GM21381 (cell line): ENCODE measurements at regions not wholly inside any gene's neighbourhood (a gene's known extent, or its start where the extent isn't known, plus 50 kb on each side); places are given as distances from the start of the nearest gene placed in this dataset.
"Not testable (repeated sequence)": the region's sequence is repeated elsewhere in the genome, so short reads cannot be mapped to it uniquely, and the experiment has no call there.

Source experiments
- ATAC-seq: cut with Tn5 transposase; IDR thresholded peaks from one replicate; pipeline ENCODE4 v1.9.1; 2021; ENCODE audit warnings: mild to moderate bottlenecking, moderate library complexity; ENCODE audit not compliant: unreplicated experiment

GRCh38 chr3:106908181-106908938 lies 468.9 kb upstream of the CCDC54 start:
- ATAC-seq: no peak

GRCh38 chr3:106913111-106913698 lies 464.0 kb upstream of the CCDC54 start:
- ATAC-seq: no peak

GRCh38 chr3:106913966-106914365 lies 463.3 kb upstream of the CCDC54 start:
- ATAC-seq: no peak

DNA sequence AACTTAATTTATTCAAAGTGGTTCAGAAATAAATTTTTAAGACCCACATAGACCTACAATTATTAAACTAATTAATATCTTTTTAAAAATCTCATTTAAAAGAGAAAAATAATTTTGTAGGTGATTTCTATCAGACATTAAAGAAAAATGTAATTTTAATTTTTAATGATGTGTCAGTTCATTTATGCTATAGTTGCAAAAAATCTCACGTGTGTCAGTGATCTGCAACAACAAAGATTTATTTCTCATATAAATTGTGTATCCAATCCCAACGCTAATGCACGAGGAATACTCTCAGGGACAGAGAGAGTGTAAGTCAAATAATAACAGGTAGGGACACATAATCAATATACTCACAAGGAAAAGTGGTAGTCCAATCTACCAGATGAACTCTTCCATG lies 456.6 kb upstream of the CCDC54 start:
- no peak for ATAC-seq

- no peak for ATAC-seq
These were observed 448.2 kb upstream of the CCDC54 start for GRCh38 chr3:106929081-106929480.

- no peak for ATAC-seq
These were observed 447.2 kb upstream of the CCDC54 start for GRCh38 chr3:106930086-106930485.

GRCh38 chr3:106931904-106932303 lies 445.3 kb upstream of the CCDC54 start:
- no peak for ATAC-seq

DNA sequence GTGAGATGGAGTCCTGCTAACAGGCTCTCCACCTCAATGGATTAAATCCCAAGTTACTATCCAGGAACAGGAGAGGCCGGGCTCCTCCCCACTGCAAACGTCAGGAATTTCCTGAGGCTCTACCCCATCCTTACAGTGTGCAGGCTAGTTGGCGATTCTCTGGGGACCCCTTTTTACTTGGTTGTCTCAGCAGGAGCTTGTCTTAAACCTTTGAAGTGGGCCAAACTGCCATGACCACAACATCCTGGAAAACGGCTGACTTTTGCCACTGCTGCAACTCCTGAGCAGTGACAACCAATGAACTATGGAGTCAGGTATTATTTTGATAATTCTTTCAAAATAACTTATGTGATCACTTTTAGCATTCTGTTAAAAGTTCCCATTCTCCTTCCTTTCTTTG lies 440.9 kb upstream of the CCDC54 start:
- ATAC-seq: no peak

DNA sequence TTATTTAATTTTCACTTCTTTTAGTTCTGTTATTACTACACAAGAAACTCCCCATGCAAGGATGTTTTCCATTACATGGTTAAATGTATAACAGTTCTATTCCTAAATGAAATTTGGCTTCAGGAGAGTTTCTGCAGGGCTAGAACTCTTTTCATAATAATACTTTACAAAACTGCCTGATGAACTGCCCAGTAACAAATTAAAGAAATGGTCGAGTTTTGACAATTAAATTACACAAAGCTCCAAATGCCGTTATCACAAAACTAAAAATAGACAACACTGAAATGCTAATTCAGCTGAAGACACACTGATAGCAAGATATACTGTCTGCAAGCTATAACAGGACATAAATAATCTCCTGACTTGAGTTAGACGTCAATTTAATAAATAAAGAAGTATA lies 435.2 kb upstream of the CCDC54 start:
- ATAC-seq: no peak

DNA sequence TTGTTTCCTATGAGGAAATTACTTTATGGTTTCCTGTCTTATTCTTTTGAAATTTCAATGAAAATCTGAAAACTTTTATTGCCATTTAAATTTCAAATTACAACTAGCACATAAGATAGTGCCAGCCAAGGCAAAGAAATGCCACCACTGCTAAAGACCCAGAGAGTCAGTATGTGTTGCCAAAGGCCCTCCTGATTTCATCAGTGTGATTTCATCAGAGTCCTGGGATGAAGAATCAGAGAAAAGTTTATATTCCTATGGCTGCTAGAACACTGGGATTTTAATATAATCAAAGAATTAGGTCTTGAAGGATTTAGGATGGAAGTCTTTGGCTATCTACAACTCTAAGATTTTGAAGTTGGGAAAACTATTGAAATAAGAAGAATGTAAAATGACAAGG lies 434.2 kb upstream of the CCDC54 start:
- no peak for ATAC-seq

GRCh38 chr3:106945435-106945834 lies 431.8 kb upstream of the CCDC54 start:
- ATAC-seq: no peak

- no peak for ATAC-seq
These were observed 430.4 kb upstream of the CCDC54 start for GRCh38 chr3:106946866-106947265.

DNA sequence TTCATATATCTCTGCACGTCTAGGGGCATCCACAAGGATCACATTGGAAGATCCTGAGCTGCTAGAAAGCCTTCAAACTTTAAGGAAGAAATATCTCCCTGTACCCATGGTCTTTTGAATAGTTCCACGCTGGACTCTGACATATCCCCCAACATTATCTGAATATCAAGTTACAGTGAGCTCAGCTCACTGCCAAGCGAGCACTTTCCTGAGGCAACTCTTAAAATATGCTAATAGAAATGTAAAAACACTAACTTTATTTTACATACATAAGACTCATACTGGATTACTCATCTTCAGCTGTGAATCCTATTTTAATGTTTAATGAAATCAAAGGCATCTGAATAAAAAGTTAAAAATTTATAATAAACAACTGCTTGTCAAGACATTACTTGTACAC lies 420.2 kb upstream of the CCDC54 start:
- ATAC-seq: no peak

DNA sequence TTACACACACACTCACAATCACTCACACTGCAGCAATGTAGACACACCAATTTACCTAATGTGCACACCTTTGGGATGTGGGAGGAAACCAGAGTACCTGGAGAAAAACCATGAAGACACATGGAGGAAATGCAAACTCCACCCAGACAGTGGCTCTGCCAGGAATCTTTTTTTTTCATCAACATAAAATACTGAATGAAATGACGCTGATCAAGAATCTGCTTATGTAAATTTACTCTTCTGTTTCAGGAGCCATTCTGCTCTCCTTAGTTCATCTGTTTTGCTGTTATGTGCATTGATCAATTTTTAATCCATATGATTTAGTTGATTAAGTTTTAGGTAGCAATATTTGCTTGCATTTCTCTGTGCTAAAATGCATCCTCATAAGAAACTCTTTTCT lies 414.2 kb upstream of the CCDC54 start:
- no peak for ATAC-seq

- no peak for ATAC-seq
These were observed 413.8 kb upstream of the CCDC54 start for GRCh38 chr3:106963442-106963841.

GRCh38 chr3:106965307-106965706 lies 411.9 kb upstream of the CCDC54 start:
- ATAC-seq: no peak

GRCh38 chr3:106969596-106969995 lies 407.6 kb upstream of the CCDC54 start:
- no peak for ATAC-seq

DNA sequence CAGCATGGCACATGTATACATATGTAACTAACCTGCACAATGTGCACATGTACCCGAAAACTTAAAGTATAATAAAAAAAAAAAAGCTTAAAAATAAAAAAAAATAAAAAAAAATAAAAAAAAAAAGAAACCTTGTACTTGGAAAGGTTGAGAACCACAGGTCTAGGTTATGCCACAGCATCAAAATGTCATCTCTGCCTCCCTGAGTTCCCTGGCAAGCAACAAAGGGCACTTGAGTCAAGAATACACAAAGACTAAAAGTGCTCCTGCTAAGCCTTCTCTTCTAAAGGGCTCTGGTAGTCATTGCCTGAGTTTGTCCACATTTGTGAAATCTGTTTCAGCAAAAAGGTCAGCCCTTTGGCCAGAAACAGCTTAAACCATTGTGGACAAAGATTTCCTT lies 395.8 kb upstream of the CCDC54 start:
- no peak for ATAC-seq

DNA sequence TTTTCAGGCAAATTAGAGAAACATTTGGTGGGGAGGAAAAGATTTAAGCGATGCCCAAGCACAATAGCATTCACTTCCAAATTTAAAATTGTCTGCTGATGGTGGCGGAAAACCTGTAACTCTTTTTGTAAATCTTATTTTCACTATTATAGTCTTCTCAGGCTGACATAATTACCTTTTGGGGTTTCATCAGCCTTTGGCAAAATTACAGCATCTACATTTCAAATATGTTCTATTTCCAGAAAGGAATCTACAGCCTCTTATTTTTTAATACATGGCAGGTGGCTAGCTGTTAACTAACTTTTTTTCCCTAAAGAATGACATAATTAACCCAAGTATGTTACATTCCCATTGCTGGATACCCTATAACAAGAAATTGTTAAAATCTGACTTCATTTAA lies 391.5 kb upstream of the CCDC54 start:
- ATAC-seq: no peak

DNA sequence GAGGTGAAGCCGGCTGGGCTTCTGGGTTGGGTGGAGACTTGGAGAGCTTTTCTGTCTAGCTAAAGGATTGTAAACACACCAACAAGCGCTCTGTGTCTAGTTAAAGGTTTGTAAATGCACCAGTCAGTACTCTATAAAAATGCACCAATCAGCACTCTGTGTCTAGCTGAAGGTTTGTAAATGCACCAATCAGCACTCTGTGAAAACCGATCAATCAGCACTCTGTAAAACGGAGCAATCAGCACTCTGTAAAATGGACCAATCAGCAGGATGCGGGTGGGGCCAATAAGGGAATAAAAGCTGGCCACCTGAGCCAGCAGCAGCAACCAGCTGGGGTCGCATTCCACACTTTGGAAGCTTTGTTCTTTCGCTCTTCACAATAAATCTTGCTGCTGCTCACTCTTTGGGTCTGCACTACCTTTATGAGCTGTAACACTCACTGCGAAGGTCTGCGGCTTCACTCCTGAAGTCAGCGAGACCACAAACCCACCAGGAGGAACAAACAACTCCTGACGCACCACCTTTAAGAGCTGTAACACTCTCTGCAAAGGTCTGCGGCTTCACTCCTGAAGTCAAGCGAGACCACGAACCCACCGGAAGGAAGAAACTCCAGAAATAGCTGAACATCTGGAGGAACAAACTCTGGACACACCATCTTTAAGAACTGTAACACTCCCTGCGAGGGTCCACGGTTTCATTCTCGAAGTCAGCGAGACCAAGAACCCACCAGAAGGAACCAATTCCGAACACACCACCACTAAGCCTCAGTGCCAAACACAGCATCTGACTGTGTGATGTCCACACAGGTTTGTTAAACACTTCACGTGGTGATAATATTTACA lies 378.2 kb upstream of the CCDC54 start:
- not testable (repeated sequence) for ATAC-seq

DNA sequence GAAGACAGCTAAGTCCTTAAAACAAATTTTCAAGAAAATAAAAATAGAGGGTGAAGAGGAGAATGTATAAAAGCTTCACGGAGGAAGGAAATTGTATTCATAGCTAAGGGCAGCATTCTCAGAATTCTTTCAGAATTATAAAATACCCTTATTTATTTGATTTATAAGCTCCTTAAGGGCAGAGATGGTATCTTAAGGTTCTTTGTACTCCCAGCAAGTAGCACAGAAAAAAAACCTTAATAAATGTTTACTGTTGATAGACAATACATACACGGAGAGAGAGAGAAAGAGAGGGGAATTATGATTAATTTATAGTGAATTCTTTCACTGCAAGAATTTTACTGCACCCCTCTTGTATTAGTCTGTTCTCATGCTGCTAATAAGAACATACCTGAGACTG lies 375.6 kb upstream of the CCDC54 start:
- no peak for ATAC-seq

DNA sequence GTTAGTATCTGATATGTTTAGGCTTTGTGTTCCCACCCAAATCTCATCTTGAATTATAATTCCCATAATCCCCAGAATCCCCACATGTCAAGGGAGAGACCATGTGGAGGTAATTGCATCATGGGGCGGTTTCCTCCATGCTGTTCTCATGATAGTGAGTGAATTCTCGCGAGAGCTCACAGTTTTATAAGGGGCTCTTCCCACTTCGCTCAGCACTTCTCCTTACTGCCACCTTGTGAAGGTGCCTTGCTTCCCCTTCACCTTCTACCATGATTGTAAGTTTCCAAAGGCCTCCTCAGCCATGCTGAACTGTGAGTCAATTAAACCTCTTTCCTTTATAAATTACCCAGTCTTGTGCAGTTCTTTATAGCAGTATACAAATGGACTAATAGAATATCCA lies 371.9 kb upstream of the CCDC54 start:
- not testable (repeated sequence) for ATAC-seq
